Liver (tissue), 3 donors: ENCODE measurements at regions not wholly inside any gene's neighbourhood (a gene's known extent, or its start where the extent isn't known, plus 50 kb on each side); places are given as distances from the start of the nearest gene placed in this dataset.

Source experiments
- ATF3 ChIP-seq: IDR thresholded peaks from 2 replicates; pipeline ENCODE4 v1.6.1; 2016; ENCODE audit warnings: antibody characterized with exemption
- CTCF ChIP-seq: fragments of 150-350 bp; IDR thresholded peaks from 2 replicates; pipeline ENCODE4 v1.5.1; 2017; ENCODE audit warnings: improper control_type of control experiment, low read depth, low read length; ENCODE audit not compliant: missing input control
- EGR1 ChIP-seq, 2 donors: IDR thresholded peaks; 2 replicates each; pipeline ENCODE4 v1.6.1; 2016 to 2018; ENCODE audit warnings: antibody characterized with exemption in 2 of 2, low read depth in 2 of 2
- FOXA1 ChIP-seq: IDR thresholded peaks from 2 replicates; pipeline ENCODE4 v1.6.1; 2016; ENCODE audit warnings: antibody characterized with exemption
- GABPA ChIP-seq, 2 donors: IDR thresholded peaks in 1 of 2; conservative IDR thresholded peaks in 1 of 2; 2 replicates each; pipeline ENCODE4 v1.6.1; 2016; ENCODE audit warnings: antibody characterized with exemption in 2 of 2, mild to moderate bottlenecking in 1 of 2, moderate library complexity in 1 of 2
- JUND ChIP-seq, 2 donors: IDR thresholded peaks; 2 replicates each; pipeline ENCODE4 v1.6.1; 2016; ENCODE audit warnings: antibody characterized with exemption in 2 of 2
- MAX ChIP-seq: IDR thresholded peaks from 2 replicates; pipeline ENCODE4 v1.6.1; 2016; ENCODE audit warnings: antibody characterized with exemption
- RAD21 ChIP-seq, 2 donors: IDR thresholded peaks; 2 replicates each; pipeline ENCODE4 v1.6.1; 2016; ENCODE audit warnings: antibody characterized with exemption in 2 of 2, mild to moderate bottlenecking in 2 of 2
- REST ChIP-seq: IDR thresholded peaks from 2 replicates; pipeline ENCODE4 v1.6.1; 2016; ENCODE audit warnings: antibody characterized with exemption, mild to moderate bottlenecking
- SP1 ChIP-seq: IDR thresholded peaks from 2 replicates; pipeline ENCODE4 v1.6.1; 2018; ENCODE audit warnings: antibody characterized with exemption, mild to moderate bottlenecking
- YY1 ChIP-seq: IDR thresholded peaks from 2 replicates; pipeline ENCODE4 v1.6.1; 2016; ENCODE audit warnings: antibody characterized with exemption, mild to moderate bottlenecking
- donor health status: healthy.
- donor health status: healthy.

GRCh38 chr7:17248527-17248926 is 49.9 kb upstream of the AHR start:
- TF ChIP-seq SP1 (no peak), MAX (no peak), REST (no peak), CTCF (no peak), RAD21 (IDR thresholded peaks at IDR 0.05) (no peak), ATF3 (no peak), FOXA1 (no peak), EGR1 (IDR thresholded peaks at IDR 0.05; ENCODE audit: low read depth in 2 of 2) (no peak), GABPA (IDR thresholded peaks at IDR 0.05 in 1 of 2, conservative IDR thresholded peaks at IDR 0.05 in 1 of 2) (no peak), YY1 (no peak), JUND (IDR thresholded peaks at IDR 0.05) (no peak)
